ENCODE measurements at regions not wholly inside any gene's neighbourhood (a gene's known extent, or its start where the extent isn't known, plus 50 kb on each side); places are given as distances from the start of the nearest gene placed in this dataset.

GRCh38 chr1:175822580-175822979 lies 79.2 kb upstream of the TNR start:
- DNase-seq: no peak

DNA sequence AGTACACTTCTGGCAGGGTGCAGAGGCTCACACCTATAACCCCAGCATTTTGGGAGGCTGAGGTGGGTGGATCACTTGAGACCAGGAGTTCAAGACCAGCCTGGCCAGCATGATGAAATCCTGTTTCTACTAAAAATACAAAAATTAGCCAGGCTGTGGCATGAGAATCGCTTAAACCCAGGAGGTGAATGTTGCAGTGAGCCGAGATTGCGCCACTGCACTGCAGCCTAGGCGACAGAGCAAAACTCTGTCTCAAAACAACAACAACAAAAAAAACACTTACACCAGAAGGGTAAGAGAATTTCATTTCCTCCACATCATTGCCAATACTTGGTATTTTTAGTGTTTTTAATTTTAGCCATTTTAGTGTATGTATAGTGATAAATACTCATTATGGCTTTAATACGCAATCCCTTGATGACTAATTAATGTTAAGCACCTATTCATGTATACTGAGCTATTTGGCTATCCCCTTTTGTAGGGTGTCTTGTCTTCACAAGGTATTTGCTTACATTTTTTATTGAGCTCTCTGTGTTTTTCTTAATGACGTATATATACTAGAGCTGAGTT lies 77.1 kb upstream of the TNR start:
- no peak for DNase-seq

GRCh38 chr1:175818929-175819328 lies 75.5 kb upstream of the TNR start:
- DNase-seq: peak; percentile 75

DNA sequence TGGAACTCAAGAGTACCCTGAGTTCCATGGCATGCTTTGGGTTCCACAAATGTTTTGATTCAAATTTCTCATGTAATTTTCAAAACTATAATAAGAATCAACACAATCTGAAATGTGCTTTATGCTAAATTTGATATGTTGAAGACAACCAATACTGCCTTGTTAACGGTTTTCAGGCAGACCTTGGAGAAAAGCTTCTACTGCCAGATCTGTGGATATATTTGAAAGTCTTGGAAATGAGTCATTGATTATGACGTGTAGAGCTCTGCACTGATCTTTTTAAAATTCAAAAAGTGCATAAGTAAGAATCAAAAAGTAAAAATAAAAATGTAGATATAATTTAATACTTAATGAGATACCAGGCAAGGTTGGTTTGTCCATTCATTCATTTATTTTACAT lies 74.0 kb upstream of the TNR start:
- DNase-seq: no peak

DNA sequence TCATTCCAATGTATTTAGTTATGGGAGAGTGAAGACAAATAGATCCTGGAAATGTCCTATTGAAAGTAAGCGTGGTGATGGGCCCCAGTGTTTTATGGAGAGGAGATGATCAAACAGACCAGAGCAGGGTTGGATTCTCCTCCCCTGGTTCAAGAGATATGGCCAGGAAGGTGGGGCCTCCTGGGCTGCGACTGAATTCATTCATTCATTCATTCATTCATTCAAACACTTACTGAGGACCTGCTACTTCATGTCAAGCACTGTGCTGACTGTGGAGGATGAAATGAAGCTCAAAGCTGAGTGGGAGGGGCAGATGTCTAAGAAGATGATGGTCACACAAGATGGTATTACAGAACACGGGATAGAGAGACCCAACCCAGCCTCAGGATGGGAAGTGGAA lies 71.5 kb upstream of the TNR start:
- no peak for DNase-seq

GRCh38 chr1:175812936-175813335 lies 69.5 kb upstream of the TNR start:
- no peak for DNase-seq

DNA sequence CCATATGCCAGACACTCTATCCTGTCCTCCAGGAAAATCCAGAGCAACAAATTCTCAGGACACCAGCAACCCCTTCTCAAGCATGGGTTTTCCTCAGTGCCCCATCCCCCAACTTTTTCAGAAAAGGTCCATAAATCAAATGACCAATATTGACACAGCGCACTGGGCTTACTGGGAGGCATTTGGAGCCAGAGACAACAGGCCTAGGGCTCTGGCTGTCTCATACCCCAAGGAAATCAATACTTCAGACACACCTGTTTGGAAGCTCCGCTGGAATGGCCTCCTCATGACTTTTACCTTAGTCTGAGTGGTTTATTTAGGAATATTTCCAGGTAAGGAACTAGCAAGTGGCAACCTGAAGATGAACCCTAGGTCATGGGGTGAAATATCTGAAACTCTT lies 66.9 kb upstream of the TNR start:
- no peak for DNase-seq

DNA sequence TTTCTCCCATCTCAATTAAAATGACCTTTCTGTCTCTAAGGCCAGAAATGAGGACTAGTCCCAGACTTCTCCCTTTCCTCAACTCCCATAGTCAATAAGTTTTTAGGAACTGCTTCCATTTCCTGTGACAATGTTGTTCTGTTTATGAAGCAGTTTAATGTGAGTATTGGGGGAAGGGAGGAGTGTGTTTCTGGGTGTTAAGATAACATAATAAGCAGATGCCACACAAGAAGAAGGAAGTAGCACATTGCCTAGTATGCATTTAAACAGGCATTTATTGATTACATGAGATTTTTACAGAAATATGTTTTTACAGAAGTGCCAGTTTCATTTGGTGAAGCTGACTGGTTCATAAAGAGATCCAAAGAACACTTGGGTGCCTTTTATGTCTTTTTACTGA lies 65.6 kb upstream of the TNR start:
- DNase-seq: no peak

DNA sequence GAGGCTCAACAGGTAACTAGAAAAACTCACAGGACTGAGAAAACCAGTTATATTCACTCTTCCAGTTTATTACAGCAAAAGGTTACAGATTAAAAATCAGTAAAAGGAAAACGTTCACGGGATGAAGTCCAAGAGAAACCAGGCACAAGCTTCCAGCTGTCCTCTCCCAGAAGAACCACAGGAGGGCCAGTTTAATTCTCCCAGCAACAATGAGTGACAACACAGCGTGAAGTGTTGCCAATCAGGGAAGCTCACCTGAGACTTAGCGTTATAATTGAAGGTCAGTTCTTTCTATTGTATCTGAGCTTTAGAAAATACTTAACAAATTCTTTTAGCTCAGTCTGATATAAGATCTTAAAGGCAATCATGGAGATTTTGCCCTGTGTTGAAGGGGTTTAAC lies 65.2 kb upstream of the TNR start:
- DNase-seq: no peak

DNA sequence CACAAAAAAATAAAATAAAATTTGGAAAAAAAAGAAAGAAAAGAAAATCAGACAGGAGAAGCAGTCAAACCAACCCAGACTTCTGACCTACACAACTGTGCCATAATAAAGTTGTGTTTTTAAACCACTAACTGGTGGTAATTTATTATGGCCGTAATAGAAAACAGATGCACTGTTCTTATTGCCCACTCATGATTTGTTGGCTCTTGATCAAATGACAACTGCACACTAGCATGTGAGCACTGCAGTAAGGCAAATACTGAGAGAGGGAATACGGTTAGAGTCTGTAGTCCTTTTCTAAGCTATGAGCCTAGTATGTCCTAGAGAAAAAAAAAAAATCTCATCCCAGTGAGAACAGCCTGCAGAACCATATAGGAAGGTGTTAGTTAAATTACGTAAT lies 61.2 kb upstream of the TNR start:
- no peak for DNase-seq

- no peak for DNase-seq
These were observed 60.0 kb upstream of the TNR start for GRCh38 chr1:175803413-175803812.

DNA sequence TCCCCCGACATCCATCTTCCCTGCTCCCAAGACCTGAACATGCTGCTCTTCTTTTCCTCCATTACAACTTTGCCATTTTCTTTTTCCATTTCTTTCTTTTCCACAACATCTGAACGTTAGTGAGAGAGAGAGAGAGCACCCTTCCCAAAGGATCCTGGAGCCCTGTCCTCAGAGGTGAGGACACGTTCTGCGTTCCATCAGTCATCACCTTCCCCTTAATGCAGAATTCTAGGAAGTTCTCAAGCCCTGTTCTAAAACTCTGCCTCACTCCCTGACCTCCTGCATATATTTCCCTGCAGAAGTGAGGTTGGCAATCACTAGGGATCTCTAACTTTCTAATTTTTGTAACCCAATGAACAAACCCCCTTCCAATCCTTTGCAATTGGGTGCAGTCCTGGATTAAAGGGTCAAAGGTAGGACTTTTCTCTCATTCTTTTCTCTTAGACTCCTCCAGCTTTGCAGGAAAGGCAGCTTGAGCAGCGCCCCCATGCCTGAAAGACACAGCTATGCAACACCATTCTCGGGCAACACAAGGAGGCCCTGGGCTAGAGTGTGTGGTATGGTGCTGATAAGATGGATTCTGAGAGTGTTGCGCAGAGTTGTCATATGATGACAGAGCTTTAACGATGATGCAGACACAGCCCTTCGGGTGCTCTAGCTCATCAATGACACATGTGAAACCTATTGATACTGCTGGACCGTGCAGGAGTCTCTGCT lies 59.2 kb upstream of the TNR start:
- no peak for DNase-seq

DNA sequence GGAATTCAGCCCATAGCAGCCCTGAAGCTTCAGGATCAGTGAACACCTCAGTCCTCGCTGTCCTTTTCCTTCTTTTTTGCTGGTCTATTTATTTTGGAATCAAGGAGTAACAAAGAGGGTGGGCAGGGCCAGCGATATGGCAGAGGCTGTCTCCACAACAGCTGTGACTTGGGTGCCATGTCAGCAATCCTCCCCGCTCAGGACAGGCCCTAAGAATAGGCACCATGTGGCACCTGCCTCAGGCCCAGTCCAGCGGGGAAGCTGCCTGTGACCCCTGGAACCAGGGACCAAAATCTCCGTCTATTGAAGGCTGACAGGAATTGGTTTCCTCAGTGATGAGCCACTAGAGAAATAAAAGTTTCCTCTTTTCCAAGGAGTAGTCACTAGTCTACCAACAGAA lies 58.6 kb upstream of the TNR start:
- DNase-seq: no peak

GRCh38 chr1:175797576-175797975 lies 54.2 kb upstream of the TNR start:
- no peak for DNase-seq

DNA sequence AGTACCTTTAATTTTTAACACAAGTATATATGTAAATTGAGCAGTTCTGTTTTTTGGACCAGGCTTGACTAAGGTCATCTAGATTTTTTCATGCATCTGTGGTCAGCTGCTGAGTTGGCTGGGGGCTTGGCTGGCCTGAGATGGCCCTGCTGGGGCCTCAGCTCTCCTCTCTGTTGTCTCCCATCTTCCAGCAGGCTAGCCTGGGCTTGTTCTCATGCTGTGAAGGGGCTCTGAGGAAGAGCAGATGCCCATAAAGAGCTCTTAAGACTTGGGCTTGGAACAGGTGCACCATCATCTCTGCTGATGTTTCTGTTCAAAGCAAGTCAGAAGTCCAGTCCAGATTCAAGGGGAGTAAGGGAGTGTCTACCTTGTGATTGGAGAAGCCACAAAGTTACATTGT lies 51.2 kb upstream of the TNR start:
- DNase-seq: no peak

GRCh38 chr1:175793617-175794016 lies 50.2 kb upstream of the TNR start:
- DNase-seq: no peak
